DOHH2 (cell line): ENCODE measurements at regions not wholly inside any gene's neighbourhood (a gene's known extent, or its start where the extent isn't known, plus 50 kb on each side); places are given as distances from the start of the nearest gene placed in this dataset.

Experiments
- H3F3A ChIP-seq: fragments of 200-600 bp; sonication (generic), shearing (Covaris generic); 2 replicates; pipeline ENCODE4 v1.6.0; 2016; ENCODE audit warnings: antibody characterized with exemption, mild to moderate bottlenecking; ENCODE audit not compliant: control insufficient read depth, insufficient read depth
- H3K27ac ChIP-seq: fragments of 200-600 bp; sonication (generic); 2 replicates; pipeline ENCODE4 v1.5.1; 2014; ENCODE audit warnings: low read depth, mild to moderate bottlenecking, low read length, moderate library complexity
- H3K27me3 ChIP-seq: fragments of 200-600 bp; sonication (generic); 2 replicates; pipeline ENCODE4 v1.6.1; 2014; ENCODE audit warnings: mild to moderate bottlenecking, low read length, mixed read lengths; ENCODE audit not compliant: control insufficient read depth
- H3K36me3 ChIP-seq: fragments of 200-600 bp; sonication (generic); 2 replicates; pipeline ENCODE4 v1.6.1; 2014; ENCODE audit warnings: mild to moderate bottlenecking, low read length, moderate library complexity, mixed read lengths; ENCODE audit not compliant: control insufficient read depth
- H3K4me1 ChIP-seq: fragments of 200-600 bp; sonication (generic); 2 replicates; pipeline ENCODE4 v1.6.1; 2014; ENCODE audit warnings: mild to moderate bottlenecking, low read length, mixed read lengths; ENCODE audit not compliant: control insufficient read depth
- H3K4me2 ChIP-seq: fragments of 200-600 bp; sonication (generic); 2 replicates; pipeline ENCODE4 v1.6.0; 2014; ENCODE audit warnings: mild to moderate bottlenecking, low read length, moderate library complexity
- H3K4me3 ChIP-seq: fragments of 200-600 bp; sonication (generic); 2 replicates; pipeline ENCODE4 v1.5.1; 2014; ENCODE audit warnings: mild to moderate bottlenecking, low read length, mixed read lengths
- H3K79me2 ChIP-seq: fragments of 200-600 bp; sonication (generic); 2 replicates; pipeline ENCODE4 v1.6.1; 2014; ENCODE audit warnings: mild to moderate bottlenecking, low read length, mixed read lengths; ENCODE audit not compliant: control insufficient read depth
- H3K9me2 ChIP-seq: fragments of 200-600 bp; sonication (generic); replicated peaks from 2 replicates; pipeline ENCODE4 v1.6.1; 2014; ENCODE audit warnings: mild to moderate bottlenecking, low read length, mixed read lengths; ENCODE audit not compliant: control insufficient read depth
- H3K9me3 ChIP-seq: fragments of 200-600 bp; sonication (generic); 2 replicates; pipeline ENCODE4 v1.6.1; 2014; ENCODE audit warnings: antibody characterized with exemption, low read length, mixed read lengths; ENCODE audit not compliant: control insufficient read depth, insufficient read depth
- H4K20me1 ChIP-seq: fragments of 200-600 bp; sonication (generic); 2 replicates; pipeline ENCODE4 v1.6.0; 2014; ENCODE audit warnings: low read depth, mild to moderate bottlenecking, antibody characterized with exemption, low read length, moderate library complexity; ENCODE audit not compliant: control insufficient read depth, insufficient read depth
- EZH2phosphoT487 ChIP-seq: fragments of 200-600 bp; sonication (generic); IDR thresholded peaks from 2 replicates; pipeline ENCODE4 v1.6.1; 2017; ENCODE audit warnings: borderline replicate concordance, mild to moderate bottlenecking, antibody characterized with exemption, low read length, moderate library complexity, mixed read lengths
- TF ChIP-seq, protein P1 (sequence below): fragments of 200-600 bp; sonication (generic); IDR thresholded peaks from one replicate; pipeline ENCODE4 v1.5.1; 2014; ENCODE audit warnings: antibody characterized with exemption, mild to moderate bottlenecking, low read depth, low read length; ENCODE audit not compliant: poor library complexity, severe bottlenecking

DNA sequence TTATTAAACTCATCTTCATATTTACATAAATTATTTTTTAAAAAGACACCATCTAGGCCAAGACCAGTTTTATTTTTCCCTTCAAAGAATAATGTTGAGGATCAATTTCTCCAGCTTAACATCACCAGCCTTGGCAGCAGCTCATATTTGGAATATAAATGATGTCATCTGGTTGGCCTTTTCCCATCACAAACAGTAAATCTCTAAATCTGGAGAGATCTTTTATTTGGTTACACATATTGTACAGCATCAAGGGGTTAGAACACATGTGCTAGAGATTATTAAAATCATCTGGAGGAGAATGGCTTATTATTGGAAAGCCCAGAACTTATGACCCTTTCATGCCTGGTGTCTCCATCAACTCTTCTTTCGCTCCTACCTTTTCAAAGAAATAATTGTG lies 508.8 kb downstream of the PLPP3 start:
- Histone ChIP-seq H3K27ac (no peak overlapping the region), H3K27me3 (no peaks in the 10 kb centered on the region), H3K36me3 (no peaks in the 10 kb centered on the region), H3F3A (no peaks in the 10 kb centered on the region), H3K9me2 (no peaks in the 10 kb centered on the region; the same call in 1 of the 2 replicates), H3K4me1 (no peaks in the 10 kb centered on the region), H3K79me2 (no peaks in the 10 kb centered on the region), H4K20me1 (no peaks in the 10 kb centered on the region), H3K4me2 (no peak overlapping the region), H3K9me3 (no peaks in the 10 kb centered on the region), H3K4me3 (no peak overlapping the region)
- TF ChIP-seq EZH2phosphoT487: no peak
- TF ChIP-seq, protein P1, sequence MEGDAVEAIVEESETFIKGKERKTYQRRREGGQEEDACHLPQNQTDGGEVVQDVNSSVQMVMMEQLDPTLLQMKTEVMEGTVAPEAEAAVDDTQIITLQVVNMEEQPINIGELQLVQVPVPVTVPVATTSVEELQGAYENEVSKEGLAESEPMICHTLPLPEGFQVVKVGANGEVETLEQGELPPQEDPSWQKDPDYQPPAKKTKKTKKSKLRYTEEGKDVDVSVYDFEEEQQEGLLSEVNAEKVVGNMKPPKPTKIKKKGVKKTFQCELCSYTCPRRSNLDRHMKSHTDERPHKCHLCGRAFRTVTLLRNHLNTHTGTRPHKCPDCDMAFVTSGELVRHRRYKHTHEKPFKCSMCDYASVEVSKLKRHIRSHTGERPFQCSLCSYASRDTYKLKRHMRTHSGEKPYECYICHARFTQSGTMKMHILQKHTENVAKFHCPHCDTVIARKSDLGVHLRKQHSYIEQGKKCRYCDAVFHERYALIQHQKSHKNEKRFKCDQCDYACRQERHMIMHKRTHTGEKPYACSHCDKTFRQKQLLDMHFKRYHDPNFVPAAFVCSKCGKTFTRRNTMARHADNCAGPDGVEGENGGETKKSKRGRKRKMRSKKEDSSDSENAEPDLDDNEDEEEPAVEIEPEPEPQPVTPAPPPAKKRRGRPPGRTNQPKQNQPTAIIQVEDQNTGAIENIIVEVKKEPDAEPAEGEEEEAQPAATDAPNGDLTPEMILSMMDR: no peak

DNA sequence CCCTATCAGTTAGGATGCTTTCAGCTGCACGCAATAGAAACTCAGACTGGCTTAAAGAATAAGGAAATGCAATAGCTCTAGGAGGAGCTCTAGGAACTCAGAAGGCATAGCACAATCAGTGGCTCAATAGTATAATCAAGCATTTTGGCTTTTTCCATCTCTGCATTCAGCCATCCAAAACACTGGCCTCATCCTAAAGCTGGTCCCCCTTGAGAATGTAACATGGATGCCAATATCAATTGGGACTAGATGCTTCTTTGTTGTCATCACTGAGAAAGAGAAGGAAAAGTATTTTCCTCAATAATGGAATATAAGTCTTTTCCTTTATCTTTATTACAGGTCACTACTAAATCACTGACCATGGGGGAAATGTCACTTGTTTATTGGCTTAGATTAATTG lies 509.5 kb downstream of the PLPP3 start:
- H3K9me3 ChIP-seq: no peaks in the 10 kb centered on the region
- no peaks in the 10 kb centered on the region for H3K4me1 ChIP-seq
- no peaks in the 10 kb centered on the region; the same call in 1 of the 2 replicates for H3K9me2 ChIP-seq
- no peak overlapping the region for H3K4me2 ChIP-seq
- H4K20me1 ChIP-seq: no peaks in the 10 kb centered on the region
- no peak overlapping the region for H3K27ac ChIP-seq
- no peaks in the 10 kb centered on the region for H3K79me2 ChIP-seq
- no peaks in the 10 kb centered on the region for H3F3A ChIP-seq
- H3K36me3 ChIP-seq: no peaks in the 10 kb centered on the region
- H3K4me3 ChIP-seq: no peak overlapping the region
- no peaks in the 10 kb centered on the region for H3K27me3 ChIP-seq
- no peak for TF ChIP-seq EZH2phosphoT487
- TF ChIP-seq, protein P1: no peak

DNA sequence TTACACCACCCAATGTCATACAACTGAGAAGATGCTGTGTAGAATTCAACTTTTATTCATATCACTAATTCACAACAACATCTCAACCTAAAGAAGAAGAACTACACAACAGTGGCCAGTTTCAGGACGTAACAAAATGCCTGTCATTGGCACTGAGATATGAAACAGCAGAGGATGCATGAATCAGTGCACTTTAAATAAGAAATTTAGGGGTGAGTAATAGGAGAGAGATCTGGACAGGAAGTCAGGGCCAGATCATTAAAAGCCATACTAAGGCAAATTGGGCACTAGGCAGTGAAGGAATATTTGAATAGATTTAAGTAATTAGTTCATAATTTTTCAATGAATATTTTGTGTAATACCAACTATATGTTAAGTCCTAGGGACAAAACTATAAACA lies 510.5 kb downstream of the PLPP3 start:
- Histone ChIP-seq H3K27ac (no peak overlapping the region), H3K36me3 (no peaks in the 10 kb centered on the region), H4K20me1 (no peaks in the 10 kb centered on the region), H3K79me2 (no peaks in the 10 kb centered on the region), H3K4me2 (no peak overlapping the region), H3K9me3 (no peaks in the 10 kb centered on the region), H3K4me1 (no peaks in the 10 kb centered on the region), H3K9me2 (no peaks in the 10 kb centered on the region; the same call in 1 of the 2 replicates), H3K4me3 (no peak overlapping the region), H3K27me3 (no peaks in the 10 kb centered on the region), H3F3A (no peaks in the 10 kb centered on the region)
- no peak for TF ChIP-seq EZH2phosphoT487
- TF ChIP-seq, protein P1: no peak

DNA sequence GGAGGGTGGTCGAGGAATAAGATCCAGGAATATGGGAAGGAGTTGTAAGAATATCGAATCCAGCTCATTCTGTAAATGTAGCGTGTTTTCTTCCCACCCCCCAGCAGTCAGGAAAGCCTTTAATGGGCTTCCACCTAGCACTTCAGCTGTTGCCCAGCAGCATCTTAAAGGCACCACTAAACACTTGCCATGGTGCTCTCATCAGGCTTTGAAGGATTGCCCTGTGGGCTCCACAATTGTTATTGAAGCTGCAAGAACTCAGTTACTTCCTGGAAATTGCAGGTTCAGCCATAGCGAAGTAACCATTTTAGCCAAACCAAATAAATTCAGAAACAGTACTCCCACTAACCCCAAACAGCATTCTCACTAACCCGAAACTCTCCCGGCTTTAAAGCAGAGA lies 511.2 kb downstream of the PLPP3 start:
- Histone ChIP-seq H4K20me1 (no peaks in the 10 kb centered on the region), H3K4me1 (no peaks in the 10 kb centered on the region), H3K9me2 (no peaks in the 10 kb centered on the region; the same call in 1 of the 2 replicates), H3K27me3 (no peaks in the 10 kb centered on the region), H3K27ac (no peak overlapping the region), H3K4me3 (no peak overlapping the region), H3K79me2 (no peaks in the 10 kb centered on the region), H3K4me2 (no peak overlapping the region), H3K36me3 (no peaks in the 10 kb centered on the region), H3K9me3 (no peaks in the 10 kb centered on the region), H3F3A (no peaks in the 10 kb centered on the region)
- TF ChIP-seq EZH2phosphoT487: no peak
- TF ChIP-seq, protein P1: no peak
